Stimulated activated CD8-positive, alpha-beta memory T cell treated with anti-CD3 and anti-CD28 coated beads, Interleukin-12 subunit alpha, Interleukin-12 subunit beta, amount 100 ng/mL, for 24 hours (primary cell): ENCODE measurements at regions not wholly inside any gene's neighbourhood (a gene's known extent, or its start where the extent isn't known, plus 50 kb on each side); places are given as distances from the start of the nearest gene placed in this dataset.

ENCODE experiments used
- DNase-seq: peaks from one replicate; pipeline ENCODE4 v3.0.0-alpha.2; 2020; ENCODE audit errors: extremely low read depth

- DNase-seq: no peak
Measured at GRCh38 chr1:29753771-29754572, 517.6 kb downstream of the PTPRU start.

DNA sequence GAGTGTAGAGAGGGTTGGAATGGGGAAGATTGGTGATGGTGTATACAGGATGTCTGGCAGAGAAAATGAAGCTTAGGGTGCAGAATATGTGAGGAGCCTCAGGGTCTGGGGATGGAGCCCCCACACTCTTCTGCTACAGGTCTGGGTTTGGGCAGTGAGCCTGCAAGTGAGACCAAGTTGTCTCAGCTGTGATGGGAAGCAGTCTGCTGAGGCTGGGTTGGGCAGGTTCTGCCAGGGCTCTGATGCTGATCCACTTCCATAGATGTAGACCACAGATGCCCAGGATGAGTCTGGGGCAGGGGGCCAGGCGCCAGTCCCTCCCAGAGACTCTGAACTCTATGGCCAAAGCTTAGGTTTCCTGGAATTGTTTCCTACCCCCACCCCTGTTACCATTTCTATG, 516.9 kb downstream of the PTPRU start:
- no peak for DNase-seq

GRCh38 chr1:29752141-29752540, 515.8 kb downstream of the PTPRU start:
- DNase-seq: no peak

- no peak for DNase-seq
Measured at GRCh38 chr1:29749024-29749945, 513.0 kb downstream of the PTPRU start.

DNA sequence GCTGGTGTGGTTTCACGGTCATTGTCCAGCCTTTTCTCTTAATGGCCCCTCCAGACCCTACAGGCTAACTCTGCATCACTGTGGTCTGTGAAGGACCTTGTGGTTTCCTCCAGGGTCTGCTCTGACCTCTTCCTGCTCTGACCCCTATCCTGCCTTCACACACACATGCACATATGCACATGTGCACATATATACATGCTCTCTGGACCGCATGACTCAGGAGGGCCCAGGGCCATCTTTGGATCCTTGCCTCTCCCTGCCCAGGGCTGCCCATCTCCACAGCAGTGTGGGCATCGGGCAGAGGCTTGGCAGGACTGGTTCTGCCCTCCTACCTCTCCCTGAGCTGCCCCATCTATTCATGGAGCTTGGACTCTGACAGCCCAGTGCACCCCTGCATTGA, 510.9 kb downstream of the PTPRU start:
- no peak for DNase-seq

- DNase-seq: no peak
Measured at GRCh38 chr1:29746076-29746665, 509.8 kb downstream of the PTPRU start.

- DNase-seq: no peak
Measured at GRCh38 chr1:29744684-29745490, 508.6 kb downstream of the PTPRU start.

GRCh38 chr1:29743931-29744330, 507.6 kb downstream of the PTPRU start:
- no peak for DNase-seq

DNA sequence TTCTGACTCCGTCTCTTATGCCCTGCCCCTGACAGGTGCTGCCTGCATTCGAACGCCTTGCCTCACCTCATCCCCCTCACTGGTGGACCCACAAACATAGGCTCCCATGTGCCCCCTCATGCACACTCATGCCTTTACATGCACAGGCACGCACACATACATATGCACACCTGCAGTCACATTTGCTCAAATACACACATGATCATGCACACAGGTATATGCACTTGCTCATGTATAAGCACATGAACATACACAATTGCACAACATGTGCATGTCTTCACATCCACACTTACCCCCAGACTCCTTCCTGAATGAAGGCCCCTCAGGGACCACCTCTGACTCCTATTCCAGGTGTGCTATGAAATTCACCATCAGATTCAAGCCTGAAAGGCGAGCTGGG, 506.9 kb downstream of the PTPRU start:
- DNase-seq: no peak

- DNase-seq: no peak
Measured at GRCh38 chr1:29739176-29739575, 502.9 kb downstream of the PTPRU start.

DNA sequence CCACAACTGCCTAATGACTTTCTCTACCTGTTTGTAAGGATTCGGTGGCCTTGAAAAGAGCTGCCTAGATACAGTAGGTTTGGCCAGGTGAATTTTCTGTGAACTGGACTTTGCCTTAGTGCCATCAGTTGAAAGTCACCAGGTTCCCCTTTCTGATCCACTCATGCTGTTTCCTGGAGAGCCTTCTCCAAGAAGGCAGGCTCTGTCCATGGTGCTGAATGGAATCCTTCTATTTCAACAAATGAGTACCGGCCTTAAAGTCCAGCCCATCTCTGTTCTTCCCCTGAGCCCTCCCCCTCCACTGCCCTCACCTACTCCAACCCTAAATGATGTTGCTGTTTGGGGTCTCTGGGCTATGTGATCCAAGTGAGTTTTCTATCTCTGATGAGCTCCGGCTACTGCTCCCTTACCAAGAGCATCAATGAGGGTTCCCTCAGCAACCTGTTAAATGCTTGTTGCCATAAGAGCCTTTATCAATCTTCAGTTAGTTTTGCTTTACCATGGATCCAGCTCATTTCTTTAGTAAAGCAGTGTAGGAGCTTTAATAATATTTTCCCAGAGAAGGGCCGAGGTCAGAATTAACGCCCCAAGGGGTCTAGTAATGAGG, 500.4 kb downstream of the PTPRU start:
- no peak for DNase-seq

DNA sequence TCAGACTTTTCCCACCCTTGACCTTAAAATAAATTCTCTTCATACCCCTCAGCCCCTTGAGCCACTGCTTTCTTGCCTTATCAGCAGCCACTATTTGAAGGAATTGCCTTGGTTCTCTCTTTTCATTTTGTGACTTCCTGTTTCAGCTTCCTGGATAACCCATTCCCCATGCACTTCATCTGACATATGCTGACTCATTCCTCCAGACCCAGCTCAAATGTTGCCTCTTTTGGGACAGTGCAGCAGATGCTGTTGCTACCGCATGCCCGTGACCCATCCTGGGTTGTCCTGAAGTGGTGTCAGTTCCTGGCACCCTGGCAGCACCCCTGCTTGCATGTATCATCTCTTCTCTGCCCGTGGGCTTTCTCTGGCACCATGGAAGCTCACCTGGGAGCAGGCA, 496.1 kb downstream of the PTPRU start:
- DNase-seq: no peak

DNA sequence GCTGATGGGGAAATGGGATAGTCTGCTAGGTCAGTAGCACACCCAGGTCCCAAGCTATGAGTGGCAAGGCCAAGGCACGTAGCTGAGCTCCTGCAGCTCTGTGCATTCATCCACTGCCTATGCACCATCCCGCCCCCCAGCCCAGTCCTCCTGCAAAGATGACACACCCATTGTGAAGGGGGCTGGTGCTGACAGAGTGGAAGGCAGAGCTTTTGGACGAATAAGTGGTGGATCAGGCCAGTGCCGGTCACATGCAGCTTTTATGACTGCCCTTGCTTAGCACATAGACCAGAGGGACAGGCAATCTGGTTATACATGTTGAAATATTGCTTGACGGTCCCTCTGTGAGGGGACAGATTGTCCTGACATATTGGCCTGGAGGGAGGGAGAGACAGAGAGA, 494.3 kb downstream of the PTPRU start:
- no peak for DNase-seq

- no peak for DNase-seq
Measured at GRCh38 chr1:29729281-29729680, 493.0 kb downstream of the PTPRU start.

DNA sequence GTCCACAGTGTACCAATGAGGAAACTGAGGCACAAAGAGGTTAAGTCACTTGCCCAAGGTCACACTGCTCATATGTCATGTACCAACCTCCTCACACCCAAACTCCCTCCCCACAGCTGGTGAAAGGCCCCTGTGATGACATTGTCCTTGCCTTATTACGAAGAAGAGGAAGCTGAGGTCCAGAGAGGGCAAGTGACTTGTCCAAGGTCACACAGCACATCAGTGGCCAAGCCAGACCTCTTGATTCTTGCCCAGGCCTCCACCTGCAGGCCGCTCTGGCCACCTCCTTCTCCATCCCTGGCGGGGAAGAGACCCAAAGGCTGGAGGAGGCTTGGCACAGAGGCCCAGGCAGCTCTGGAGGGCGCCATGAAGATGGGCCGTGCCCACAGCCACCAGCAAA, 492.4 kb downstream of the PTPRU start:
- no peak for DNase-seq

GRCh38 chr1:29725262-29725661, 488.9 kb downstream of the PTPRU start:
- no peak for DNase-seq

GRCh38 chr1:29722598-29722997, 486.3 kb downstream of the PTPRU start:
- no peak for DNase-seq

- no peak for DNase-seq
Measured at GRCh38 chr1:29719253-29719652, 482.9 kb downstream of the PTPRU start.

DNA sequence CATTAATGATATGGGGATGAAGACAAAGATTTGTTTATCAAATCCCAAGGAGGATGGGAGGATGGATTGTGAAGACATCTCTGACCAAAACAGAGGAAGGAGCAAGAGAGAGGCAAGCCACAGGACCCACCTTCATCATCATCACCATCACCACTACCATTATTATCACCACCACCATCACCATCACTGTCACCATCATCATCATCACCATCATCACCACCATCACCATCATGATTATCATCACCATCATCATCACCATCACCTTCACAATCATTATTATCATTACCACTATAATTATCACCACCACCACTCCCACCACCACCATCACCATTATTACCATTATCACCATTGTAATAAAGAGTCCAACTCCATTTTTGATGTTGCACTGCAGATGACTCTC, 482.5 kb downstream of the PTPRU start:
- DNase-seq: no peak

GRCh38 chr1:29716306-29716705, 480.0 kb downstream of the PTPRU start:
- DNase-seq: no peak

- no peak for DNase-seq
Measured at GRCh38 chr1:29713857-29714256, 477.5 kb downstream of the PTPRU start.
